ENCODE measurements at regions not wholly inside any gene's neighbourhood (a gene's known extent, or its start where the extent isn't known, plus 50 kb on each side); places are given as distances from the start of the nearest gene placed in this dataset.

DNA sequence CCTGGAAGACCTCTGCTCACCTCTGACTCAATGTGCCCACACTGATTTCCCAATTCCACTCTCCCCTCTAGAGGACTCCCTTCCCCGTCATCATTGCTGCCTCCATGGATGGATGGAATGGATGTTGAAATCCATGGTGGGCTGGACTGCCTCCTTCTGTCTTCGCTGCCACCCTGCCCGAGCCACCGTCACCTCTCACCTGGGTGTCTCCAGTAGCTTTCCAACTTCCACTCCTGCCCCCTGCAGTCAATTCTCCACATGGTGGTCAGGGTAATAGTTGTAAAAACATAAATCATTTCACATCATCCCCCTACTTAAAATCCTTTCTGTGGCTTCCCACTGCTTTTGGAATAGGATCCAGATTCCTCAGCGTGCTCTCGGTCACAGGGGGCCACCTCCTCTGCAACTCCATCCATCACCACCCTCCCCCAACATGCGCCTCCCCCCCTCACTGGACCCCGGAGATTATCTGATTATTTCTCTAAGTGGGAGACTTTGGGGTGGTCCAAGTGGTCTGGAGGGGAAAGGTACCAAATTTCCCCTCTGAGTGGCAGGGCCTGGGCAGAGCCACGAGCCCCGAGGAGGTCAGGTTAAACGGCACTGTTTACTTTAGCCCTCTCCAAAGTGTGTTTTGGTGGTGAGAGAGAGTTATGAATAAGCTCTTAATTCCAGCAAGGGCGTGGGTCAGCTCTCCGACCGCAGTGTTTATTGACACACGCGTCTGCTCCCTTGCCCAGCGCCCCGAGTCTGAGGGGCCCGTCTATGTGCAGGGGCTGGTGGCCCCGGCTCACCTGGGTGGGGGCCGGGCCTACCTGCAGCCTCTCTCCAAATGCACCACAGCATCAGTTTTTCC is 313.7 kb downstream of the MN1 start:
- no peak for ATAC-seq

DNA sequence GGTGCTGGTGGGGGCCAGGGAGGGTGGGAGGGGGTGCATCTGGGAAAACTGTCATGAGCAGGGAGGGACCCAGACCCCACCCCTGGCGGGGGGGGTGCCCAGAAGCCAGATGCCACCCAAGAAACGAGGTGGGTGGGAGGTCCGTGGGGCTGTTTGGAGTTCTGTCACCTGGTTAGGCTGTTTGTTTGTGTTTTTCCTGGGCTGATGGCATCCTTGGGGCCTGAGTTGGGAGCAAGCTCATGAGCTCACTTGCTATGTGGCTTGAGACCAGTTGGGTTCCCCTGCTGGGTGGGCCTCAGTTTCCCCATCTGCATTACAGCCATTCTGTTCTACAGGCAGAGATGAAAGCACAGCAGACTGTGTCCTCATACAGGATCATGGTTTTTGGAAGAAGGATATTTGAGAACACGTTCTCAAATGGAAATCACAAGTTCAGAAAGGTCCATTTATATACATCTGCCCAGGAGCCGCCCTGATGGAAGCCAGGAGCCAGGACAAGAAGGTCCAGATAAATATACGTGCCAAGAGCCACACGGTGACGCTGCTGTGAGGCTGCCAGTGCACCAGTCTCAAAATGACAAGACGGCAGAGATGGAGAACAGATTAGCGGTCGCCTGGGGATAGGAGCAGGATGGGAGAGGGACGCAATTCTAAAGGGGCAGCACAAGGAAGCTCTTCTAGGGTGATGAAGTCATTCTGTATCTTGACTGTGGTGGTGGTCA is 312.9 kb downstream of the MN1 start:
- peak; percentile 74 for ATAC-seq
- TF ChIP-seq, protein P1, sequence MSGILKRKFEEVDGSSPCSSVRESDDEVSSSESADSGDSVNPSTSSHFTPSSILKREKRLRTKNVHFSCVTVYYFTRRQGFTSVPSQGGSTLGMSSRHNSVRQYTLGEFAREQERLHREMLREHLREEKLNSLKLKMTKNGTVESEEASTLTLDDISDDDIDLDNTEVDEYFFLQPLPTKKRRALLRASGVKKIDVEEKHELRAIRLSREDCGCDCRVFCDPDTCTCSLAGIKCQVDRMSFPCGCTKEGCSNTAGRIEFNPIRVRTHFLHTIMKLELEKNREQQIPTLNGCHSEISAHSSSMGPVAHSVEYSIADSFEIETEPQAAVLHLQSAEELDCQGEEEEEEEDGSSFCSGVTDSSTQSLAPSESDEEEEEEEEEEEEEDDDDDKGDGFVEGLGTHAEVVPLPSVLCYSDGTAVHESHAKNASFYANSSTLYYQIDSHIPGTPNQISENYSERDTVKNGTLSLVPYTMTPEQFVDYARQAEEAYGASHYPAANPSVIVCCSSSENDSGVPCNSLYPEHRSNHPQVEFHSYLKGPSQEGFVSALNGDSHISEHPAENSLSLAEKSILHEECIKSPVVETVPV (CRISPR knock-in tag; IDR thresholded peaks at IDR 0.05) = no peak
- no peak for TF ChIP-seq RARB (CRISPR knock-in tag; IDR thresholded peaks at IDR 0.05)
- no peak for TF ChIP-seq OSR1 (CRISPR knock-in tag; IDR thresholded peaks at IDR 0.05)

More for the DNA sequence above, 313.7 kb downstream of the MN1 start:
- no peak for TF ChIP-seq ZFP3 (CRISPR knock-in tag; IDR thresholded peaks at IDR 0.05)
- TF ChIP-seq, protein P2, sequence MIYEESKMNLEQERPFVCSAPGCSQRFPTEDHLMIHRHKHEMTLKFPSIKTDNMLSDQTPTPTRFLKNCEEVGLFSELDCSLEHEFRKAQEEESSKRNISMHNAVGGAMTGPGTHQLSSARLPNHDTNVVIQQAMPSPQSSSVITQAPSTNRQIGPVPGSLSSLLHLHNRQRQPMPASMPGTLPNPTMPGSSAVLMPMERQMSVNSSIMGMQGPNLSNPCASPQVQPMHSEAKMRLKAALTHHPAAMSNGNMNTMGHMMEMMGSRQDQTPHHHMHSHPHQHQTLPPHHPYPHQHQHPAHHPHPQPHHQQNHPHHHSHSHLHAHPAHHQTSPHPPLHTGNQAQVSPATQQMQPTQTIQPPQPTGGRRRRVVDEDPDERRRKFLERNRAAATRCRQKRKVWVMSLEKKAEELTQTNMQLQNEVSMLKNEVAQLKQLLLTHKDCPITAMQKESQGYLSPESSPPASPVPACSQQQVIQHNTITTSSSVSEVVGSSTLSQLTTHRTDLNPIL (CRISPR knock-in tag; IDR thresholded peaks at IDR 0.05; ENCODE audit: low read depth) = no peak
- TF ChIP-seq ESRRG (CRISPR knock-in tag; IDR thresholded peaks at IDR 0.05) = no peak
- TF ChIP-seq, protein P1 (CRISPR knock-in tag; IDR thresholded peaks at IDR 0.05) = no peak
- TF ChIP-seq ZC3H10 (CRISPR knock-in tag; IDR thresholded peaks at IDR 0.05) = no peak
- TF ChIP-seq OSR1 (CRISPR knock-in tag; IDR thresholded peaks at IDR 0.05) = no peak
- no peak for TF ChIP-seq ZNF565 (CRISPR knock-in tag; conservative IDR thresholded peaks at IDR 0.05; ENCODE audit: low read depth)
- TF ChIP-seq, protein P3, sequence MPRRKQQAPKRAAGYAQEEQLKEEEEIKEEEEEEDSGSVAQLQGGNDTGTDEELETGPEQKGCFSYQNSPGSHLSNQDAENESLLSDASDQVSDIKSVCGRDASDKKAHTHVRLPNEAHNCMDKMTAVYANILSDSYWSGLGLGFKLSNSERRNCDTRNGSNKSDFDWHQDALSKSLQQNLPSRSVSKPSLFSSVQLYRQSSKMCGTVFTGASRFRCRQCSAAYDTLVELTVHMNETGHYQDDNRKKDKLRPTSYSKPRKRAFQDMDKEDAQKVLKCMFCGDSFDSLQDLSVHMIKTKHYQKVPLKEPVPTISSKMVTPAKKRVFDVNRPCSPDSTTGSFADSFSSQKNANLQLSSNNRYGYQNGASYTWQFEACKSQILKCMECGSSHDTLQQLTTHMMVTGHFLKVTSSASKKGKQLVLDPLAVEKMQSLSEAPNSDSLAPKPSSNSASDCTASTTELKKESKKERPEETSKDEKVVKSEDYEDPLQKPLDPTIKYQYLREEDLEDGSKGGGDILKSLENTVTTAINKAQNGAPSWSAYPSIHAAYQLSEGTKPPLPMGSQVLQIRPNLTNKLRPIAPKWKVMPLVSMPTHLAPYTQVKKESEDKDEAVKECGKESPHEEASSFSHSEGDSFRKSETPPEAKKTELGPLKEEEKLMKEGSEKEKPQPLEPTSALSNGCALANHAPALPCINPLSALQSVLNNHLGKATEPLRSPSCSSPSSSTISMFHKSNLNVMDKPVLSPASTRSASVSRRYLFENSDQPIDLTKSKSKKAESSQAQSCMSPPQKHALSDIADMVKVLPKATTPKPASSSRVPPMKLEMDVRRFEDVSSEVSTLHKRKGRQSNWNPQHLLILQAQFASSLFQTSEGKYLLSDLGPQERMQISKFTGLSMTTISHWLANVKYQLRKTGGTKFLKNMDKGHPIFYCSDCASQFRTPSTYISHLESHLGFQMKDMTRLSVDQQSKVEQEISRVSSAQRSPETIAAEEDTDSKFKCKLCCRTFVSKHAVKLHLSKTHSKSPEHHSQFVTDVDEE (CRISPR knock-in tag; IDR thresholded peaks at IDR 0.05) = no peak
- TF ChIP-seq ZNF8 (CRISPR knock-in tag; IDR thresholded peaks at IDR 0.05) = no peak
- no peak for TF ChIP-seq TOX (CRISPR knock-in tag; IDR thresholded peaks at IDR 0.05; ENCODE audit: borderline replicate concordance)
- TF ChIP-seq, protein P4, sequence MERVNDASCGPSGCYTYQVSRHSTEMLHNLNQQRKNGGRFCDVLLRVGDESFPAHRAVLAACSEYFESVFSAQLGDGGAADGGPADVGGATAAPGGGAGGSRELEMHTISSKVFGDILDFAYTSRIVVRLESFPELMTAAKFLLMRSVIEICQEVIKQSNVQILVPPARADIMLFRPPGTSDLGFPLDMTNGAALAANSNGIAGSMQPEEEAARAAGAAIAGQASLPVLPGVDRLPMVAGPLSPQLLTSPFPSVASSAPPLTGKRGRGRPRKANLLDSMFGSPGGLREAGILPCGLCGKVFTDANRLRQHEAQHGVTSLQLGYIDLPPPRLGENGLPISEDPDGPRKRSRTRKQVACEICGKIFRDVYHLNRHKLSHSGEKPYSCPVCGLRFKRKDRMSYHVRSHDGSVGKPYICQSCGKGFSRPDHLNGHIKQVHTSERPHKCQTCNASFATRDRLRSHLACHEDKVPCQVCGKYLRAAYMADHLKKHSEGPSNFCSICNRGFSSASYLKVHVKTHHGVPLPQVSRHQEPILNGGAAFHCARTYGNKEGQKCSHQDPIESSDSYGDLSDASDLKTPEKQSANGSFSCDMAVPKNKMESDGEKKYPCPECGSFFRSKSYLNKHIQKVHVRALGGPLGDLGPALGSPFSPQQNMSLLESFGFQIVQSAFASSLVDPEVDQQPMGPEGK (CRISPR knock-in tag; IDR thresholded peaks at IDR 0.05; ENCODE audit: borderline replicate concordance) = no peak
- no peak for TF ChIP-seq BACH2 (CRISPR knock-in tag; IDR thresholded peaks at IDR 0.05; ENCODE audit: borderline replicate concordance)
- TF ChIP-seq RARB (CRISPR knock-in tag; IDR thresholded peaks at IDR 0.05) = no peak
- no peak for TF ChIP-seq GLIS3 (CRISPR knock-in tag; IDR thresholded peaks at IDR 0.05)

DNA sequence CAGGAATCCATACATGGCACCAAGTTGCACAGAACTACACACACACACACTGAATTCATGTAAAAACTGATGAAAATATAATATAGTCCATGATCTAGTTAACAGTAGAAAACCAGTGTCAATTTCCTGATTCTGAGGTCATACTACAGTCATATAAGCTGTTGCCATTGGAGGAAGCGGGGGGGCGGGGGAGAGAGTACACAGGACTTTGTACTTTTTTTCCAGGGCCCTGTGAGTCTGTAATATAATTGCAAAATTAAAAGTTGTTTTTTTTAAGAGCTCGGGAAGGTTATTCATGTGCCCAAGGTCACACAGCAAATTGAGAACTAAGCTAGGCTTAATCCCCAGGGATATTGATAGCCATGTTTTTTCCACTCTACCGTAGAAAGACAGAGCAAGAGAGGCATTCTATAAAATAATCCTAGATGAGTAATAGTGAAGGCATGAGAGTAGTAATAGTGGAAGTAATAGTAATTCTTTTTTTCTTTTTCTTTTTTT is 312.3 kb downstream of the MN1 start:
- TF ChIP-seq ISL1 (CRISPR knock-in tag; IDR thresholded peaks at IDR 0.05) = no peak
- TF ChIP-seq, protein P3 (CRISPR knock-in tag; IDR thresholded peaks at IDR 0.05) = no peak
- TF ChIP-seq, protein P5, sequence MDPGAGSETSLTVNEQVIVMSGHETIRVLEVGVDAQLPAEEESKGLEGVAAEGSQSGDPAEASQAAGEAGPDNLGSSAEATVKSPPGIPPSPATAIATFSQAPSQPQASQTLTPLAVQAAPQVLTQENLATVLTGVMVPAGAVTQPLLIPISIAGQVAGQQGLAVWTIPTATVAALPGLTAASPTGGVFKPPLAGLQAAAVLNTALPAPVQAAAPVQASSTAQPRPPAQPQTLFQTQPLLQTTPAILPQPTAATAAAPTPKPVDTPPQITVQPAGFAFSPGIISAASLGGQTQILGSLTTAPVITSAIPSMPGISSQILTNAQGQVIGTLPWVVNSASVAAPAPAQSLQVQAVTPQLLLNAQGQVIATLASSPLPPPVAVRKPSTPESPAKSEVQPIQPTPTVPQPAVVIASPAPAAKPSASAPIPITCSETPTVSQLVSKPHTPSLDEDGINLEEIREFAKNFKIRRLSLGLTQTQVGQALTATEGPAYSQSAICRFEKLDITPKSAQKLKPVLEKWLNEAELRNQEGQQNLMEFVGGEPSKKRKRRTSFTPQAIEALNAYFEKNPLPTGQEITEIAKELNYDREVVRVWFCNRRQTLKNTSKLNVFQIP (CRISPR knock-in tag; IDR thresholded peaks at IDR 0.05; ENCODE audit: borderline replicate concordance, low read depth) = no peak
- no peak for TF ChIP-seq ZNF565 (CRISPR knock-in tag; conservative IDR thresholded peaks at IDR 0.05; ENCODE audit: low read depth)
- peak; percentile 58 for ATAC-seq
